GM13977 (cell line): ENCODE measurements at regions not wholly inside any gene's neighbourhood (a gene's known extent, or its start where the extent isn't known, plus 50 kb on each side); places are given as distances from the start of the nearest gene placed in this dataset.

Experiments
- DNase-seq: peaks from one replicate; pipeline ENCODE4 v3.0.0; 2012; ENCODE audit warnings: low spot score
- in situ Hi-C: fragments of 300-500 bp; cut with MboI; formaldehyde crosslinking; loops from one replicate; pipeline ENCODE4 v1.12.0; 2022; ENCODE audit warnings: low sequenced_read_pairs, low pct_unique_long_range_greater_than_20kb, mixed read lengths, inconsistent platforms; ENCODE audit not compliant: unreplicated experiment
- TF ChIP-seq, protein P1 (sequence below): IDR thresholded peaks from 2 replicates; pipeline ENCODE4 v1.5.1; 2012; ENCODE audit warnings: mild to moderate bottlenecking, control low read depth; ENCODE audit not compliant: insufficient read depth; ENCODE audit errors: extremely low read depth, missing control alignments

DNA sequence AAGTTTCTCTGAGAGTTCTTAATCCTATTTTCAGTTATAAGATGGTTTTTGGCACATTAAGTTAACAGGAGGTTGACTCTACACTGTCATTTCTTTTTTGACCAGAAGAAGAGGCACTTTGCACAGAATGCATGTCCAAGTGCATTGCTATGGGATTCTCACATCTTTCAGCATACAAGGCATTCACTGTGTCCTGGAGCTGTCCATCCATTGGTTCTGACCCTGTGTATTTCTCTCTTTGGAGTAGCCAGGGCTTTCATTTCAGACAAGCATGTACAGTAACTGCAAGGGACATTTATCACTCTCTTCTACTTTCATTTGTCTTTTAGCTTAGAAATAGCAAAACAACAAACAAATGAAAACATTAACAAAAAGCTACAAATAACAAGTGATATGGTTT is 275.1 kb upstream of the IMPG1 start:
- in situ Hi-C loops: no loop called here
- TF ChIP-seq, protein P1, sequence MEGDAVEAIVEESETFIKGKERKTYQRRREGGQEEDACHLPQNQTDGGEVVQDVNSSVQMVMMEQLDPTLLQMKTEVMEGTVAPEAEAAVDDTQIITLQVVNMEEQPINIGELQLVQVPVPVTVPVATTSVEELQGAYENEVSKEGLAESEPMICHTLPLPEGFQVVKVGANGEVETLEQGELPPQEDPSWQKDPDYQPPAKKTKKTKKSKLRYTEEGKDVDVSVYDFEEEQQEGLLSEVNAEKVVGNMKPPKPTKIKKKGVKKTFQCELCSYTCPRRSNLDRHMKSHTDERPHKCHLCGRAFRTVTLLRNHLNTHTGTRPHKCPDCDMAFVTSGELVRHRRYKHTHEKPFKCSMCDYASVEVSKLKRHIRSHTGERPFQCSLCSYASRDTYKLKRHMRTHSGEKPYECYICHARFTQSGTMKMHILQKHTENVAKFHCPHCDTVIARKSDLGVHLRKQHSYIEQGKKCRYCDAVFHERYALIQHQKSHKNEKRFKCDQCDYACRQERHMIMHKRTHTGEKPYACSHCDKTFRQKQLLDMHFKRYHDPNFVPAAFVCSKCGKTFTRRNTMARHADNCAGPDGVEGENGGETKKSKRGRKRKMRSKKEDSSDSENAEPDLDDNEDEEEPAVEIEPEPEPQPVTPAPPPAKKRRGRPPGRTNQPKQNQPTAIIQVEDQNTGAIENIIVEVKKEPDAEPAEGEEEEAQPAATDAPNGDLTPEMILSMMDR: no peak
- DNase-seq: no peak

DNA sequence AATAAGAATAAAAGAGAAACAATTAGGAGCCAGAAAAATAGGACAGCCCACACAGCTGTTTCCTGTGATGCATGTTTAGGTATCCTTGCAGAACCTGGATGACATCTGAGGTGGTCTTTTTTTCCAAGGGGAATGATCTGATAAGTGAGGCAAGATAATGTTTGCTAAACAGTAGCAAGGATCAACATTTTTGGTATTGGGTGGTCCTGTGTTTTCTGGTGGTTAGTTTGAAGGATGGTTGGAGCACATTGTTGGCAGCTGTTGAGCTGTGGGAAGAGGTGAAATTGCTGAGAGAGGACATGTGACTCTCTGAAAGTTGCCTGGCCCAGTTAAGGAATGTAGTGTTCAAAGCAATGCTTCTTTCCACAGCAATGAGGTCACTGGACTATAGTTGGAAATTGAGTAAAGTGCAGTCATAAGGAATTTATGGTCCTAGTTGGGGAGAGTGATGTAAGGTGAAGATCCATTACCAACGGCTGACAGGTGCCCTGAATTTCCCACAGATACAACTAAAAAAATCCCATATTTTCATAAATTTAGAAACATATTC is 270.2 kb upstream of the IMPG1 start:
- DNase-seq: no peak
- TF ChIP-seq, protein P1: no peak
- in situ Hi-C loops: no loop called here

DNA sequence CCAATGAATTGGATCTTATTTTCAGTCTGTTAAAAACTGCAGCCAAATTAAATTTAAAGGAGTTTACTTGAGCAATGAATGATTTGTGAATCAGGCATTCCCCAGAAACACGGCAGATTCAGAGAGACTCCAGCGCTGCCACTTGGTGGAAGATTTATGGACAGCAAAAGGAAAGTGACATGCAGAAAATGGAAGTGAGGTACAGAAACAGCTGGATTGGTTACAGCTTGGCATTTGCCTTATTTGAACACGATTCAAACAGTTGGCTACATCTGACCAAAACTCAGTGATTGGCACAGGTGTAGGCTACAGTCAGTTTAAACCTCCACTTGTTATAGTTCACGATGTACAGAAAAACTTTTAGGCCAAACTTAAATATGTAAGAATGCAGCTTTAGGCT is 257.6 kb upstream of the IMPG1 start:
- in situ Hi-C loops: no loop called here
- DNase-seq: no peak
- TF ChIP-seq, protein P1: no peak

DNA sequence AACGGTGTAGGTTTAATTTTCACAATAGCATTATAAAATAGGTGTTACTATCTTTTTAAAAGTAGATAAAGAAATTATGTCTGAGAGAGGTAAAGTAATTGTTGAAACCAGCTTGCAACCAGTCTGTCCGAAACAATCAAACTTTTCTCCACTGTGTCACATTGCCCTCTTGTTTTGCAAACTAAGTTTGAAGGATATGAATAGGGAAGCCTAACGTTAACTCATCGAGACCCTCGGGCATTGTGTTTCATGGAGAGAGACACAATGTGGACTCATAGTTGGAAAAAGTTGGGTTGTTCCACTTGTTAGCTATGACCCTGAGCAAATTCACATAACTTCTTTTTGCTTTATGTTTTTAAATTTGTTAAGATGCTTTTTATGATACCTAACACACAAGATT is 254.4 kb upstream of the IMPG1 start:
- DNase-seq: no peak
- TF ChIP-seq, protein P1: no peak
- in situ Hi-C loops: no loop called here
